Type B pancreatic cell (in vitro differentiated cells): ENCODE measurements at regions not wholly inside any gene's neighbourhood (a gene's known extent, or its start where the extent isn't known, plus 50 kb on each side); places are given as distances from the start of the nearest gene placed in this dataset.
"Not testable (repeated sequence)": the region's sequence is repeated elsewhere in the genome, so short reads cannot be mapped to it uniquely, and the experiment has no call there.

Experiments used
- DNase-seq: peaks from one replicate; pipeline ENCODE4 v3.0.0; 2021; ENCODE audit warnings: mixed read lengths; ENCODE audit not compliant: unreplicated experiment; ENCODE audit errors: extremely low spot score
- H3K27ac Mint-ChIP-seq: 2 replicates; pipeline ENCODE4 v1.8.0; 2021; ENCODE audit warnings: mild to moderate bottlenecking, mixed read lengths
- H3K27me3 Mint-ChIP-seq: 2 replicates; pipeline ENCODE4 v1.8.0; 2021; ENCODE audit warnings: mixed read lengths
- H3K36me3 Mint-ChIP-seq: 2 replicates; pipeline ENCODE4 v1.8.0; 2021; ENCODE audit warnings: mixed read lengths
- H3K4me1 Mint-ChIP-seq: one replicate; pipeline ENCODE4 v1.8.0; 2021; ENCODE audit warnings: mixed read lengths; ENCODE audit not compliant: unreplicated experiment
- H3K4me3 Mint-ChIP-seq: 2 replicates; pipeline ENCODE4 v1.8.0; 2021; ENCODE audit warnings: mild to moderate bottlenecking, mixed read lengths
- H3K9me3 Mint-ChIP-seq: 2 replicates; pipeline ENCODE4 v1.8.0; 2021; ENCODE audit warnings: mixed read lengths
- TF ChIP-seq, protein P1 (sequence below): fragments of 200-600 bp; sonication (generic); conservative IDR thresholded peaks from 2 replicates; pipeline ENCODE4 v1.5.0; 2021; ENCODE audit warnings: antibody characterized with exemption, mild to moderate bottlenecking

DNA sequence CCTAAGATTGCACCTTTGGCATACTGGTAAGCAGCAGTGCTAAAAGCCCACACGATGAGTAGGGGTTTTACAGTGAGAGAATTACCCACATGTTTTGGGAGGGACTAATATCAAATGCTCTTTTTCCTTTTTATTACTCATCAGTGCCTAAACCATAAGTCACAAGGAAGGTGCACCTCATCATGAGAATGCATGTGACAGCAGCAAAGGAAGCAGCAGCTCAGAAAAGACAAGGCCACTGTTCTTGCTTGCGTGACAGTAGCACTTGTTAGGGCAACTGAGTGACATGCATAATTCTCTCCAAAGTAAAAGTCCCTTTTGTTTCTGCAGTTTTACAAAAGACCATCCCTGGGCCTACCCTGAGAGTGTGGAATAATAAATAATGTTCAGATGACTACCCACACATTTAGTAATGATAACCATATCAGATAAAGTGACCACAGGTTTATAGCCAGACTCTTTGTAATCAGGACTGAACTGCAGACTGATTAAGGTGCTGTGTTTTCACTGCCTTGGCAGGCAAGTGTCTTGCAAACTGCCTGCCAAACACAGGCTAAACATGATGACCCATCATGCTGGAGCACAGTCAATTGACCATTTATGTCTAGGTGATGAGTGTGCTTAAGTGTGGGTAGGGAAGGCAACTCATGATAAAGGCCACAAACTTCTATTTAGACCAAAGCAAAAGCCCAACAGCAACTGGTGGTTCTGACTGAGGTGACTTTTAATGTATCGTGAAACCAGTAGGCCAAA lies 1751.4 kb downstream of the TP53TG3F start:
- Mint-ChIP-seq H3K9me3 (no peaks in the 10 kb centered on the region), H3K4me1 (no peaks in the 10 kb centered on the region), H3K36me3 (no peaks in the 10 kb centered on the region)

DNA sequence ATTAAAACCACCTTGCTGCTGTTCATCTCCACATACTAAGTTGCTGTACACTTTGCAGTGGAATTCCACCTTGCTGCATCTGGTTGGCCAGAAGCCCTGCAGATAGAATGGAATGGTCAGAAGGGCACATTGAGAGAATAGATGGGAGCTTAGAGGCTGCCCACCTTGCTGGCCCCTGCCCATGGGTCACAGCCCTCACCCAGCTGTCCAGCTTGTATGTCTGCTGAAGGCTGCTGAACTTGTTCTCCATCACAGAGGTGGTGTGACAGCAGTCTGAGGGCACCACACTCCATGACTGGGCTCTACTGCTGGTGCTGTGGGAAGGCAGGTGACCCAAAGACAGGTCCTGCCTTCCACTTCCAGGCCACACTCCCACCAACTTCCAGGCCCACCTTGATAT lies 1755.4 kb downstream of the TP53TG3F start:
- Mint-ChIP-seq H3K27ac (no peak overlapping the region), H3K4me1 (no peaks in the 10 kb centered on the region), H3K4me3 (no peak overlapping the region), H3K27me3 (no peaks in the 10 kb centered on the region), H3K36me3 (no peaks in the 10 kb centered on the region), H3K9me3 (peaks cover 7% of the 10 kb centered on the region)
- DNase-seq, result no peak
- TF ChIP-seq, protein P1, sequence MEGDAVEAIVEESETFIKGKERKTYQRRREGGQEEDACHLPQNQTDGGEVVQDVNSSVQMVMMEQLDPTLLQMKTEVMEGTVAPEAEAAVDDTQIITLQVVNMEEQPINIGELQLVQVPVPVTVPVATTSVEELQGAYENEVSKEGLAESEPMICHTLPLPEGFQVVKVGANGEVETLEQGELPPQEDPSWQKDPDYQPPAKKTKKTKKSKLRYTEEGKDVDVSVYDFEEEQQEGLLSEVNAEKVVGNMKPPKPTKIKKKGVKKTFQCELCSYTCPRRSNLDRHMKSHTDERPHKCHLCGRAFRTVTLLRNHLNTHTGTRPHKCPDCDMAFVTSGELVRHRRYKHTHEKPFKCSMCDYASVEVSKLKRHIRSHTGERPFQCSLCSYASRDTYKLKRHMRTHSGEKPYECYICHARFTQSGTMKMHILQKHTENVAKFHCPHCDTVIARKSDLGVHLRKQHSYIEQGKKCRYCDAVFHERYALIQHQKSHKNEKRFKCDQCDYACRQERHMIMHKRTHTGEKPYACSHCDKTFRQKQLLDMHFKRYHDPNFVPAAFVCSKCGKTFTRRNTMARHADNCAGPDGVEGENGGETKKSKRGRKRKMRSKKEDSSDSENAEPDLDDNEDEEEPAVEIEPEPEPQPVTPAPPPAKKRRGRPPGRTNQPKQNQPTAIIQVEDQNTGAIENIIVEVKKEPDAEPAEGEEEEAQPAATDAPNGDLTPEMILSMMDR, result no peak

More for the DNA sequence above, 1751.4 kb downstream of the TP53TG3F start:
- TF ChIP-seq, protein P1, result no peak
- no peak overlapping the region for H3K27ac Mint-ChIP-seq
- H3K4me3 Mint-ChIP-seq, result no peak overlapping the region
- no peak for DNase-seq
- no peaks in the 10 kb centered on the region for H3K27me3 Mint-ChIP-seq

DNA sequence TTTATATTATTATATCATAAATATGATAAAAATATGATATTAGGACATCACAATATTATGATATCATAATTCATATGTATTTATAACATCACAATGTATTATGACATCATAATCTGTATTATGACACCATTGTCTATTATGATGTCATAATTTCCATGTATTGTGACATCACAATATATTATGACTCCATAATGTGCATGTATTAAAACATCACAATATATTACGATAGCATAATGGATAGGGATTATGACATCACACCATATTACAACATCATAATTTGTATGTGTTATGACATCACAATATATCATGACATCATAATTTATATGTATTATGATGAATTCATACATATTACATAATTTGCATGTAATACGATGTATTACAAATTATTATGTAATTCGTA lies 1755.9 kb downstream of the TP53TG3F start:
- H3K4me1 Mint-ChIP-seq, result no peaks in the 10 kb centered on the region
- no peak overlapping the region for H3K27ac Mint-ChIP-seq
- H3K9me3 Mint-ChIP-seq, result peaks cover 9% of the 10 kb centered on the region
- no peaks in the 10 kb centered on the region for H3K36me3 Mint-ChIP-seq
- no peaks in the 10 kb centered on the region for H3K27me3 Mint-ChIP-seq
- no peak overlapping the region for H3K4me3 Mint-ChIP-seq
- TF ChIP-seq, protein P1, result no peak
- DNase-seq, result no peak

DNA sequence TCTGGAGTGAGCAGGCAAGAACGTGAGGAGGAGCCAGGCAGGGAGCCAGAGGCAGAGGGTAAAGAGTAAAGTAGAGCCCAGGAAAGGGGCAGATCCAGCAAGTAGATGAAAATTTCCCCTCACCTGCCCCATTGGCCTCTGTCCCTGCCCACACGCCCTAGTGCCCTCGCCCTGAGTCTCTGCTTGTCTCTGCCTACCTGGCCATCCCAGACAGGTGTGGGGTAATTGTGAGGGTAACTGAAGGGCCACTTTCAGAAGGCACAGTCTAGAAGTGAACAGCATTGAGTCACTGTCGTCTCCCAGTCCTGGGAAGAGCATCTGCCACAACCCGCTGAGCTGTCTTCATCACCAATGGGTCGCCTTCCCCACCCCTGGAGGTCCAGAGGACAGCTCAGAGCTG lies 1756.8 kb downstream of the TP53TG3F start:
- not testable (repeated sequence) for DNase-seq, H3K36me3 Mint-ChIP-seq, H3K4me1 Mint-ChIP-seq, H3K4me3 Mint-ChIP-seq, H3K27ac Mint-ChIP-seq, H3K27me3 Mint-ChIP-seq
- H3K9me3 Mint-ChIP-seq, result peaks cover 12% of the 10 kb centered on the region

DNA sequence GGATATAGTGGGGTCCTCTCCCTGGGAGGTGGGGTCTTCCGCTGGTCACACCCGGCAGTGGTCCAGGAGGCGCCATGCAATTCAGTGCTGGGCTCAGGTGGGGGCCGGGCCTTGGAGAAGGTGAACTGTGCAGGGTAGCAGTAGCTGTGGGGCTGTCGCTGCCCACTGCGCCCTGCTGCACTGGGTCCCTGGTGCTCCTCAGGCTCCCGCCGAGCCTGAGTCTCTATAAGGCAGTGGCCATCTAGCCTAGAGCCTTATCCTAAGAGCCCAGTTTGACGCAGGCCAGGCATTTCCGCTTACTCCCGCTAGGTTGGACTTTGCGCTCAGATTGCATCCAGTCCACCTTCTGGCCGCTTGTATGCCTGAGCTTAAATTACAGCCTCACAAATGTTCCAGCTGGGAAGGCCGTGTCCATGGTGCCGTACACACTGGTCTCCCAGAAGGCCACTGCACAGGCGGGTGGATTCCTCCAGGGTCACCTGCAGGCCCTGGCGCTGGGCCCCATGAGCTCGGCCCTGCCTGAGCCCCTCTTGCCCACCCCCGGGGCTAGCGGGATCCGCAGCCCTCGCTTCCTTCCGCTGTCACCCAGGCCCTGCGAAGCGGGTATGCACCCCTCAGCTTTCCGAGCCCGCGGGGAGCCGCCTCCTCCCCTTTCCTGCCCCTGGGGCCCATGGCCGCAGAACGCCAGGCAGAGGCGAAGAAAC lies 1762.2 kb downstream of the TP53TG3F start:
- no peaks in the 10 kb centered on the region for H3K36me3 Mint-ChIP-seq
- peaks cover 16% of the 10 kb centered on the region for H3K9me3 Mint-ChIP-seq
- no peaks in the 10 kb centered on the region for H3K4me1 Mint-ChIP-seq
- no peak overlapping the region for H3K27ac Mint-ChIP-seq
- TF ChIP-seq, protein P1, result no peak
- DNase-seq, result no peak
- no peak overlapping the region for H3K4me3 Mint-ChIP-seq
- H3K27me3 Mint-ChIP-seq, result no peaks in the 10 kb centered on the region

DNA sequence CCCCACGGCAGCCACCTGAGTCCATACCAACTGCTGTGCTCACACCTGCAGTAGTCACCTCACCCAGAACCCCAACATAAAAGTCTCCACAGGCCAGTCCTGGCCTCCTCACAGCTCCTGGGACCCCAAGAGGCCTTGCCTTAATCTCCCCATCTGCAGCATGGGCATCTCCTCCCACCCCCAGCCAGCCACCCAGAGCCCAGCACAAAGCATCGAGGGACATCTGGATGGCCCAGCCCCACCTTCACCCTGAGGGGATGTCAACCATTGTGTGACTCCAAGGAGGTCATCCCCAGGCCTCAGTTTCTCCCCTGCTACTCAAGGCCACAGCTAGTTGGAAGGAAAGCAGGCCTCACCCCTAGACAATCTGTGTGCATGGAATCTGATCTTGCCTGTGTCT lies 1775.3 kb downstream of the TP53TG3F start:
- Mint-ChIP-seq H3K36me3 (no peaks in the 10 kb centered on the region), H3K27ac (no peak overlapping the region), H3K9me3 (no peaks in the 10 kb centered on the region)

More for the DNA sequence above, 1775.3 kb downstream of the TP53TG3F start:
- TF ChIP-seq, protein P1, result no peak
- Mint-ChIP-seq H3K4me3 (no peak overlapping the region), H3K27me3 (no peaks in the 10 kb centered on the region), H3K4me1 (no peaks in the 10 kb centered on the region)
- DNase-seq, result no peak
